Erythroblast (primary cell): ENCODE measurements at regions not wholly inside any gene's neighbourhood (a gene's known extent, or its start where the extent isn't known, plus 50 kb on each side); places are given as distances from the start of the nearest gene placed in this dataset.
"Not testable (repeated sequence)": the region's sequence is repeated elsewhere in the genome, so short reads cannot be mapped to it uniquely, and the experiment has no call there.

Experiments used
- GATA1 ChIP-seq: IDR thresholded peaks from 2 replicates; pipeline ENCODE4 v1.6.1; 2011; ENCODE audit warnings: low read depth, mild to moderate bottlenecking, control low read depth, low read length, moderate library complexity
- POLR2A ChIP-seq: IDR thresholded peaks from 2 replicates; pipeline ENCODE4 v1.6.1; 2011; ENCODE audit warnings: mild to moderate bottlenecking, low read length

DNA sequence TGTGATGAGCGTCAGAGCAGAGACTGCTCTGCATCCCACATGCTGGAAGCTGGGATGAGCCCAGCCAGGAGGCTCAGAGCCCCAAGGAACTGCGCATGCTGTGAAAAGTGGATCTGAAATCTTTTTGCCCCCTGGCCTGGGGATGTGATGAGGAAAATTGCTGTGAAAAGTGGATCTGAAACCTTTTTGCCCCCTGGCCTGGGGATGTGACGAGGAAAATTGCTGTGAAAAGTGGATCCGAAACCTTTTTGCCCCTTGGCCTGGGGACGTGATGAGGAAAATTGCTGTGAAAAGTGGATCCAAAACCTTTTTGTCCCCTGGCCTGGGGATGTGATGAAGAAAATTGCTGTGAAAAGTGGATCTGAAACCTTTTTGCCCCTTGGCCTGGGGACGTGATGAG is 187.9 kb downstream of the BANP start:
- not testable (repeated sequence) for TF ChIP-seq POLR2A, GATA1
